SK-N-DZ (cell line): ENCODE measurements at regions not wholly inside any gene's neighbourhood (a gene's known extent, or its start where the extent isn't known, plus 50 kb on each side); places are given as distances from the start of the nearest gene placed in this dataset.

Experiments
- DNase-seq: peaks from one replicate; pipeline ENCODE4 v3.0.0-alpha.2; 2015; ENCODE audit warnings: low spot score

- no peak for DNase-seq
Measured at GRCh38 chrX:45777366-45777765, 576.7 kb upstream of the DIPK2B start.

DNA sequence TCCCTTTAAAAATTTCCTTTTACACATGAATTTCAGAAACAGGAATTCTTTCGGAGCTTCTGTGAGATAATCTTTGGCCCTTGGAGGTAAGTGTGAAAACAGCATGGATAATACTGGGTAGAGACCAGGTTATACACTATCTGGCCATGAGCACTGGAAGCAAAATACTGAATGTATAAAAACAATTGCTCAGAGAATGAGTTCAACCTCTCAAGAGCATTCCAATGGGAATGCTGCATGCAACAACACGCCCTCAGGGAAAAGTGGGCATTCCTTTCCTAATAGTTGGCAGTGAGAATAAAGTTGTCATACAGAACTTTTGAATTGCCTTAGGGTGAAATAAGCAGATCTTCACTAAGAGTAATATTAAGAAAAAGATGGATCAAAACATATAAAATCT is 574.8 kb upstream of the DIPK2B start:
- DNase-seq = no peak

DNA sequence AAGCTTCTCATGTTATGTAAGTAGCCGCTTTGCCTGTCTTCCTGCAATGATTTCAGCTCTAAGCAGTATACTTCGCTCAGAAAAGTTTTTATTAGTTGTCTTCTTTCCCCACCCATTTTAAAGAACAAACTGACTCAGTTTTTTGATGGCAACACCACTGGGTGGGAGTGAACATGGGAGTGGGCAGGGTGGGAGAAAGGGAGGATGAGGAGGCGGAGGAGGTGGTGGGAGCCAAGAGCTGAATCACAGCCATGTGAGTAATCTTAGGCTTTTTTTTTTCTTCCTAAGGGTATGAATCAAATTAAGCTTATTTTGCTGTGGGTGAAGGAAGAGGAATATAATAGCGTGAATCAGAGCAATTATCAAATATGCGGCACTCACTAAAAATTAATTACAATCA is 574.3 kb upstream of the DIPK2B start:
- DNase-seq = no peak

DNA sequence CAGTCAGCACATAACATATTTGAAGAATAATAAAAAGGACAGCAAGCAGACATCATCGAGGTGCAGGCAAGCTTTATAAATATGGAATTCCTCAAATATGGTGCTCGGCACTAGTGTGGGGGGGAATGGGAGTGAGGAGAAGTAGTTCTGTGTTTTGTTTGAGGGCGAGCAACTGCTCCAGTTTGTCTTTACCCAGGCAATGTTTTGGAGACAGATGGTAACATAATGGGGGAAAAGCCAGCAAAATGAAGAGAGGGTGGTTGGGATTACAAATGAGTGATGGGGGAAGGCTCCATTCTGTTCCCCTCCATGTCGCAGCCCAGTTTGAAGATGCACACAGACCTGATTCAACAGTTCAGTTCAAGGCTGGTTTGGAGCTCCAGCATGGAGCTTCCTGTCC is 572.9 kb upstream of the DIPK2B start:
- DNase-seq = no peak

- no peak for DNase-seq
Measured at GRCh38 chrX:45771560-45772340, 571.1 kb upstream of the DIPK2B start.

DNA sequence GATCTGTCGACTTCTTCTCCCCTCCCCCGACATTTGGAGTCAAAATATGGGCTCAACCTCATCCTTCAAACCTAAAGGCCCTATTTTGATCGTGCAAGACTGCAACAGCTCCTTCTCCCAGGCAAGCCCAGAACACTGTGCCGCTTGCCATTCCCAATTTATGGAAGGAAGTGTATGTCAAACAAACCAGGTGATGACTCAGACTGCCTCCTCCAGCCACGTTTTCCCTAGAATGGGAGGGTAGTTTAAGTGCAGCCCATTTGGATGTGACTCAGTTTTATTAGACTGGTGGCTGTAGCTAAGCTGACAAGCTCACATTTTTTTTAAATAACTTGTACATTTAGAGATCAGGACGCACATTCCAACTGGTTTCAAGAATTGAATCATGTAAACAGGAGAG is 570.4 kb upstream of the DIPK2B start:
- DNase-seq = no peak

- no peak for DNase-seq
Measured at GRCh38 chrX:45769761-45770582, 569.3 kb upstream of the DIPK2B start.

- DNase-seq = no peak
Measured at GRCh38 chrX:45768666-45769236, 568.1 kb upstream of the DIPK2B start.

GRCh38 chrX:45766981-45767501 is 566.4 kb upstream of the DIPK2B start:
- no peak for DNase-seq

DNA sequence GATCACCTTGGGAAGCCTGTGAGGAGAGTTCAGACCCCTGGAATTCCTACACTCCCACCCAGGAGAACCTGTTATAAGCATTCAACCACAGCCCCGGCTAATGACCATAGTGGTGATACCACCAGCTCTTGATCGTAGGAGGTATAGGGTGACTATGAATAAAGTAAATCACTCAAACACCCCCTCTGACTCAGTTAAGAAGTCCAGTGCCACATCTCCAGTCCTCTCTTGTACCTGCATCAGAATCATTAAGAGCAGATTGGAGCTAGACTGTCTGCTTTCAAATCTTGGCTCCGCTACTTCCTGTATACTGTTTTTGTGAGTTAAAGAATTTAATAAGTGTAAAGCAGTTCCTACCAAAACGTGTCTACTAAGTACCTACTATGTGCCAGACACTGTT is 565.1 kb upstream of the DIPK2B start:
- no peak for DNase-seq

- DNase-seq = no peak
Measured at GRCh38 chrX:45765281-45765680, 564.6 kb upstream of the DIPK2B start.

GRCh38 chrX:45762699-45763647 is 562.3 kb upstream of the DIPK2B start:
- no peak for DNase-seq

- no peak for DNase-seq
Measured at GRCh38 chrX:45761920-45762319, 561.2 kb upstream of the DIPK2B start.

GRCh38 chrX:45760187-45760742 is 559.6 kb upstream of the DIPK2B start:
- DNase-seq = no peak

DNA sequence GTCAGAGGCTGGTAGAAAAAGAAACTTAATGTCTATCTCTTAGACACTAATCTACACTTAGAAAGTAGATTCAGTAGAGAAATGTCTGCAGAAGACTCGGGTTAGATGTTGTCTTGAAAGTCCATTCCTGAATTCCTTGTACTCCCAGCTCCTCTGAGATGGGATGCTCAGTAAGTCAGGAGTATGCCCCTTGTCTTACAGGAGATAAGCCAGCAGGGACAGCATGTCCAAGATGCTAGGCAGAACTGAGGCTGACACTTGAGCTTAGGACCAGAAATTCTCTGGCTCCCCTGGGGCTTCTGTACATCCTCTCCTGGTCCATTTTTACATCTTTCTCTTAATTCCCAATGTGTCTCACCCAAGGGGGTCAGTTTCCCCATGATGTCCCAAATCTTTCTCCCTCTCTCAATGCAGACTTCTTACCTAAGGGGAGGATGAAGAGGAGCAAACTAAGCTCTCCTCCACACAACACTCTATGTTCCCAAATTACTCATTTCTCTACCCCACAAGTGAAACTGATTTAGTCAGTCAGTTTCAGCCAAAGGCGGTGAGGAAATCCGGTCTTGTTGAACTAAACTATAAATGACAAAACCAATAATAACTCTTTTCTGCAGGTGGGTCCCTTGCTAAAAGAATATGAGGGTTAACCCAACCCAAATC is 558.2 kb upstream of the DIPK2B start:
- no peak for DNase-seq

DNA sequence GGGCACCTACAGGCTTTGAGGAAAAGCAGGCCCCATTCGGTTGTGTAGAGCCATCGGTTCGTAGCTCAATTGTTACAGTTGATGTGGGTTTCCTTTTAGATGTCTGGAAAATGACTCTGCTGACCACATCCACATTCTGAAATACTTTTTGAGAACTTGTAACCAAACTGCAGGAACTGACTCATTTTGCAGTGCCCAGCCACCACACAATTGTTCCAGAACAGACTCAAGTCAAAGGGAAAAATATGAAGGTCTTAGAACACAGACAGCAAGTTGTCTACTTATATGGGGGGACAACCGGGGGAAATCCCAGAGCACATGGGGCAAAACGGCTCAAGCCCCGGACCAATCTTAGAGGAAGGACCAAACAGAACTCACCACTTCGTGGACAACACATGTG is 557.6 kb upstream of the DIPK2B start:
- no peak for DNase-seq

DNA sequence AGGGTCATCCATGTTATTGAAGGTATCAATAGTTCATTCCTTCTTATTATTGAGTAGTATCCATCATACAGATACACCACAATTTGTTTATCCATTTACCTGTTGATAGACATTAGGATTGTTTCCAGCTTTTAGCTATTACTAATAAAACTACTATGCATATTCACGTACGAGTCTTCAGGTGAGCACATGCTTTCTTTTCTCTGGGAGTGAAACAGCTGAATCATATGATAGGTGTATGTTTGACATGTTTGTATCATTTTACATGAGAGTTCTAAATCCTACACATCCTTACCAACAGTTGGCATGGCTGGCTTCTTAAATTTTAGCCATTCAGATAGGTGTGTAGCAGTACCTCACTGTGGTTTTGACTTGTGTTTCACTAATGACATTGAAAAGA is 556.6 kb upstream of the DIPK2B start:
- DNase-seq = no peak

DNA sequence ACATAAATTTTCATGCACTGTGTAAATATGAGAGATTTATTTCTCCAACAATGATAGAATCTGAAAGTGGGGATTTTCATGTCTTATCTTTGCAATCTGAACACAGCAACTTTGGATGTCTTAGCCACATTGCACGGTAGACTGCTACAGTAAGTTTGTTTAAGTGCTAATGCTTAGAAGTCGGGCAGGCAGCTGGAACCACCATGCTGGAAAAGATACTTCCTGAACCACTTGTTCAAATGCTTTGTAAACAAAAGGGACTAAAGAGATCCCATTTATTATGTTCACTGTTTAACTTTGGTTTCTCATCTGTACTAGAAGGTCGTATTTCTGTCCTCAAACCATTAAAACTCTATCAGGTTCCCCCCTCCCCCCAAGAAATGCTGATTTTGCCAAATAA is 555.9 kb upstream of the DIPK2B start:
- DNase-seq = no peak

DNA sequence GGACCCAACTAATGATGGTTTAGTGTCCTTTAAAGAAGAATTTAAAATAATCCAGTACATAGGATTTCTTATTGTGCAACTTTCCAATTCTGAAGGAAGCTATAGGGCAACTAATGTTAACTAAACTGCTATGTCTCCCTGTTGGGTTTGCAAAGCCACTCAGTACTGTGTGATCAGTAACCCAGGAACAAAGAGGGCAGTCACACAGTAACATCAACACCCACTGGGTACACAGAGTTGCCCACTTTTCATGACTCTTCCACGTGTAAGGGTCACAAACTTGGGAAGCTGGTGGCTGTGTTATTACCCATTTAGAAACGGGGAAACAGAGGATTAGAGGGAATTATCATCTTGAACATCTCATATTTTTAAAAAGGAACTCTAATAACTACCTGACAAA is 555.0 kb upstream of the DIPK2B start:
- no peak for DNase-seq

DNA sequence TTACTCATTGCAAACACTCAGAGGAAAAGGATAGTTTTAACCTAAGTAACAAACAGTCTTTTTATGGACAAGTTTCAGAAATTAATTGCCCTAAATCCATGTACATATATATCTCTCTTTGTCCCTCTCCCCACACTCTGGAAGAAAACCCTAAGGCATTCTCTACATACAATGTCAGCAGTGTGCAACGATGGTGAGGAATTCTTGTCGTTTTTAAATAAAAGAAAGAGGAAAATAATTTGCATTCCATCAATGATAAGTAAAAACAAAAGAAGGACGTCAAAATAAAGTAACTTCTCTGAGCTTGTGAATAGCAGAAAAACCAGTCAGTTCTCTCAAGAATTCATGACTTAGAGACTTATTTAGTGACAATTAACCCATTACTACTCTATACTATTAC is 550.5 kb upstream of the DIPK2B start:
- no peak for DNase-seq
